GM19452 (cell line): ENCODE measurements at regions not wholly inside any gene's neighbourhood (a gene's known extent, or its start where the extent isn't known, plus 50 kb on each side); places are given as distances from the start of the nearest gene placed in this dataset.

Experiments used
- ATAC-seq: cut with Tn5 transposase; IDR thresholded peaks from one replicate; pipeline ENCODE4 v1.9.1; 2021; ENCODE audit not compliant: unreplicated experiment

GRCh38 chr13:103243495-103243894 is 177.3 kb upstream of the SLC10A2 start:
- no peak for ATAC-seq

GRCh38 chr13:103238441-103238840 is 172.2 kb upstream of the SLC10A2 start:
- ATAC-seq: no peak

DNA sequence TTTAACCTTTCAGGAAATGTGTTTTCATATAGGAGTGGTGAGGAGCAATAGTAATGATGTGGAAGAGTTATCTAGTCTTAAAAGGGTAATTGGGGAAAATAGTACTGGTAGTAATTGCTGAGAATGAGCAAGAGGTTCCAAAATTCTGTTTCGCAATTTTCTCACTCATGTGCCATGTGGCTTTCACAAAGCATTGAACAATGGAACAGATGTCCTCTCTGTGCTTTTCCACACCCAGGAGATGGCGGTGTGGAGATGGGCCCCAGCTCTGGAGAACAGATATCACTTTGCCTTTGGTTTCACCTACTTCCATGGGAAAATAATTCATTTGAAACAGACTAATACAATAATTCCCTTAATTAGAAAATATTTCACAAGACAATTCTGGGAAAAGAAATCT is 170.0 kb upstream of the SLC10A2 start:
- no peak for ATAC-seq

DNA sequence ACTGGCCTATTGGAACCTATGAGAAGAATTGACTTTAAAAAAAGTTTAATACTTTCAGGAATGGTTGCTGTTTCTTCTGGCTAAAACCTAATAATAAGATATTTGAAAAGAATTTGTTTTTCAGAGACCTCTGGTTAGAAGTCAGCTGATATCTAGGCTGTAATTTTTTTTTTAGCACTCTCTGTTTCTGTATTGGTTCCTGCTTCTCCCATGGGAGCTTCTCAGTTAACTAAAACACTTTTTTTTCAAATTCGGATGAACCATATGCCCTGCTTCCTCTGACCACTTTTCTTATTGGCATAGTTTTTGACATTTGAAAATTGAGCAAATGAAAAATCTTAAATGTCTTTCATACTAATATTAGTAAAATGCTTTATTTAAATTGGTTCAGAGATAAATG is 163.5 kb upstream of the SLC10A2 start:
- no peak for ATAC-seq

GRCh38 chr13:103224804-103225203 is 158.6 kb upstream of the SLC10A2 start:
- no peak for ATAC-seq

- ATAC-seq: no peak
These were observed 156.5 kb upstream of the SLC10A2 start for GRCh38 chr13:103222683-103223082.

DNA sequence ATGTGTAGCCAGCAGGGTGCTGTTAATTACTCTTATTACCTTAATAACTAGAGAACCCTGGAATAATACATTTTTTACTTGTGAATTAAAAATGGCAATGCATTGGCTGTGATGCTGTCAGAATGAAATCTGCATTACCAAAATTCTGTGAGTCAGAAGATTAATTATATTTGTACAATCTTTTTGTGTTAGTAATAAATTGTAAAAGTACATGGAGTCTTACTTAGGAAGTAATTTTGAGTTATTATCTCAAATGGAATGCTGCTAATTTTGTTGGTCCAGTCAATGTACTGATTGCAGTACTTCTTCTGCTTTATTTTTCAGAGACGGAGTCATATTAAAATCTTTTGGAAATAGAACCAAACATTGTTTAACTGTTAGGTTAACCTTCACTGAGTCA is 152.0 kb upstream of the SLC10A2 start:
- no peak for ATAC-seq

- ATAC-seq: no peak
These were observed 146.9 kb upstream of the SLC10A2 start for GRCh38 chr13:103213152-103213551.

DNA sequence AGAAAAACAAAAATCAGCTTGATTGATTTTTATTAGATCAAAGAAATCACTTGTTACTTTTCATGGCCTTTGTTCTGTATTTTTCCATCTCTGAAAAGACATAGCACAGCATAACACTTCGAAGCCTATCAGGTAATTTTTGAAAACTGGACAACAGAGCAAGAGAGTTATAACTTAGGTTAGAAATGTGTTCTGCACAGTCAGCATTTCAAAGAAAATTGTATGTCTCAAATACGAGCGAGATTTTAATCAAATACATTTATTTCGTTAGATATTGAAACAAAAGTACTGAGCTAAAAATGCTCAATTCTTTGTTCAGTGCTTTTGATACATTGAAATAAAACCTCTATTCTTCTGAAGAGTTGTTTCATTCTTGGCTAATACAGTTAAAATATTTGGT is 144.1 kb upstream of the SLC10A2 start:
- no peak for ATAC-seq

GRCh38 chr13:103203735-103204330 is 137.6 kb upstream of the SLC10A2 start:
- ATAC-seq: no peak

DNA sequence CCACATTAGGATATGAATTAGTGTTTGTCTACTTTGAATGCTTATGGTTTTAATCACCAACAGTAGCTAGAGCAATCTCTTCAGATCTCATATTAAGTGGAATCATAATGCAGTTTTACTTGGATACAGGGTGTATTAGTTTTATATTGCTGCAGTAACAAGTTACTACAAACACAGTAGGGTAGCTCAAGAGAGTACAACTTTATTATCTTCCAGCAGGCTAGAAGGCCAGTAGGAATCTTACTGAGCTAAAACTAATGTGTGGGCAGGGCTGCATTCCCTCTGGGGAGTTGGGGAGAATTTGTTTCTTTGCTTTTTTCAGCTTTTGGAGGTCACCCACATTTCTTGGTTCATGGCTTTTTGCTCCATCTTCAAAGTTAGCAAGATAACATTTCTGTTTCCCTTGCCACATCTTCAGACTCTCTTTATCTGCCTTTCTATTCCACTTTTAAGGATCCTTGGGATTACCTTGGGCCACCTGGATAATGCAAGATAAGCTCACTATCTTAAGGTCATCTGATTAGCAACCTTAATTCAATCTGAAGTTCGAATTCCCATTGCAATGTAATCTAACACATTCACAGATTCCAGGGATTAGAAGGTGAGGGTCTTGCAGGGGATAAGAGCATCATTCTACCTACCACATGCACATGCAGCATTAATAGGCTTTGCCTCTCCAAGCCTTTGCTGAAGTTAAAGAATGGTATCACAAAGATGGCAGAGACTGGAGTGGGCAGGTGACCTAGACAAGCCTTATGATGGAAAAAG is 134.1 kb upstream of the SLC10A2 start:
- no peak for ATAC-seq

DNA sequence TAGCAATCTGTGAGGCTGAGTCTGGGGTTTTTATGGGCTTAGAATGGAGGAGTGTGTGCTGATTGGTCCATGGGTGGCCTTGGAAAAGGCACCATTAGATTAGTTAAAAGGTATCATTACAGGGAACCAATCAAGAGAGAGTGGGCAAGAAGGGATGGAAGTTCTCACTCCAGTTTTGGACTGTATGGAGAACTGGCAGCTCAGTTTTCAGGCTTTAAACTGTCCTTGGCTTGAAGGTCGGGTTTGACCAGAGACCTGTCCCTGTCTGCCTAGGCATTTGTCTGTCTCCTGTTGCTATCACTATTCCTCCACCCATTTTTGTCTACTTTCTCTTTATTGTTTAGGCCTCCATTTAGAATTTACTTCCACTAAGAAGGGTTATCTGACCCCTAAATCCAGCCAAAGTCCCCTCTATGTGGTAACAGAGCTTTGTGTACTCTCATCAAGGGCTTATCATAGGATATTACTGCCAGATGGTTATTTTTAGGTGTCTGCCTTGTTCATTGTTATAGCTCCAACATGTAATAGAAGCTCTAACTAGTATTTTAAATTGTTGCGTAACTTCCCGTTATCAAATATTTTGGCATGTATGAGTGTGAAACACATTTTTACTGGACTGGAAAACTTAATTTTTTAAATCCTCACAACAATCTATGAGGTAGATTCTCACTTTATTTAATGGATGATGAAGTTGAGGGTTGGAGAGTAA is 133.3 kb upstream of the SLC10A2 start:
- ATAC-seq: no peak

DNA sequence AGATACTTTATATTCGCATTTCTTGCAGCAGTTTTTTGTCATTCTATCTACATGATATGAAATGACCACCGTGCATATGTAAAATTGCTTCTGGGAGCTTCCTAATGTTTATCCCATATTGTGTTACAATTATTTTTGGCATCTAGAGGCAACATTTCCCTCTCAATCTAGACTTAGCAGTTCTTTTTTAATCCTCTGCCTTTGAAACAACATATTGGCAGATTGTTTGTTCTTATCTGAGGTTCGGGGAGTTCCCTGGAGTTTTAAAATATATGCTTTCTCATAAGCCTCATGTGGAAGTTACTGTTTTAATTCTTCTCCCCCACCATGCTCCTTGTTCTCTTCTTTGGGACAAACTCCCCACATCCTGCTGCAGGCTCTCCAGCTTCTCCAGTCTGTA is 130.1 kb upstream of the SLC10A2 start:
- ATAC-seq: no peak

DNA sequence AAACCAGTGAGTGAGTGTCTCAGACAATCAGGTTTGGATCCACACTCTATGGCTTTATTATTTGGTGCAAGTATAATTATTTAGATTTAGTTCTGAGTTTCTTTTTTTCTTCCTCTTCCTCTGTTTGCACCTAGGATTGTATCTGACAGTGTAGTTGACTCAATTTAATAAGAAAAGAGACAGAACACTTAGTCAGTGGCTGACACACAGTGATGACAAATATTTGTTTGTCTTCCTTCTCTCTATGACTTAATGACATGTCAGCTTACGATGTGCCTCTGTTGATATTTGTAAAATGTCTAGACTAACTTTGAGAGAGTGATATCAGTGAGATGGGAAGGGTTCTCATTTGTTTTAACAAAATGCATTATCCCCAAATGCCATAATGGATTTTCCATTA is 129.5 kb upstream of the SLC10A2 start:
- ATAC-seq: no peak

- no peak for ATAC-seq
These were observed 128.7 kb upstream of the SLC10A2 start for GRCh38 chr13:103194871-103195270.

DNA sequence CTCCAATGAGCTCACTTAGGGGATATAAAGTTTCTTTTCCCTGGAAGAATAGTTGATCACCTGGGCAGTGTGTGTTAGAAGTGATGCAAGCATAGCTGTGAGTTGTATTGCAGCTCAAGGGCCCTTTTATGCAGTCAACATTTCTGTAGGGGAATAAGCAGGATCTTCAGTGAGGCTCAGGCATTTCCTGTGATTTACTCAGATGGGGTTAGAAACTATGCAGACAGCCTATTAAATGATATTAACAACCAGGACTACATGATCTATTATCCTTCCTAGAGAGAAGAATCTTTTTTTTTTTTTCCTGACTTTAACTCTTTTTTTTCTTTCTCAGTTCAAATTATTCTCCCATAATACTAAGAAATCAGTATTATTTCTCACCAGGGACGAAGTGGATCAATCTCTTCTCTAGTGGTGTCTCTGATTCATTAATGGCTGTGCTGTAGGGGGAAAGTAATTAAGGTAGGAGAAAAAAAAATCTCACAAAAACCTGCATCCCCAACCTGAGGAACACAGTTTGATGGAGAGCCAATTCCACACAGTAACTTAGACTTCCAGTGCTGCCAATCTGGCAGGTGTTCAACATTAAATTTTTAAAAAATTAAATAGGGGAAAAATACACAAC is 126.4 kb upstream of the SLC10A2 start:
- no peak for ATAC-seq

DNA sequence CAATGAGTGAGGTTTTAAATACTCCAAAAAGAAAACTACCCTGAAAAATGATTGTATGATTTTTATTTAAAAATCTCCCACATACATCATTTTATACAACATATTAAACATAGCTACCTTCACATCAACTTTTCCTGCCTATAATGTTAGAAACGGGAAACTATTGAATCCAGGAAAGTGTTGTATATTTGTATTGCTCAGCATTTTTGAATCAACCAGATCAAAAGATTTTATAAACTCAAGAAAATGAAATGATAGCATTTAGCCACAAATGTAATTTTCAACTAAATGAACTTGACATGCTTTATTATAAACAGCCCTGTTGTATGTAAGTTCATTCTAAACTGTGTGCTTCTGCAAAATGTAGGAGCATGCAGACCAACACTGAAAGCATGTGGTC is 124.6 kb upstream of the SLC10A2 start:
- no peak for ATAC-seq

DNA sequence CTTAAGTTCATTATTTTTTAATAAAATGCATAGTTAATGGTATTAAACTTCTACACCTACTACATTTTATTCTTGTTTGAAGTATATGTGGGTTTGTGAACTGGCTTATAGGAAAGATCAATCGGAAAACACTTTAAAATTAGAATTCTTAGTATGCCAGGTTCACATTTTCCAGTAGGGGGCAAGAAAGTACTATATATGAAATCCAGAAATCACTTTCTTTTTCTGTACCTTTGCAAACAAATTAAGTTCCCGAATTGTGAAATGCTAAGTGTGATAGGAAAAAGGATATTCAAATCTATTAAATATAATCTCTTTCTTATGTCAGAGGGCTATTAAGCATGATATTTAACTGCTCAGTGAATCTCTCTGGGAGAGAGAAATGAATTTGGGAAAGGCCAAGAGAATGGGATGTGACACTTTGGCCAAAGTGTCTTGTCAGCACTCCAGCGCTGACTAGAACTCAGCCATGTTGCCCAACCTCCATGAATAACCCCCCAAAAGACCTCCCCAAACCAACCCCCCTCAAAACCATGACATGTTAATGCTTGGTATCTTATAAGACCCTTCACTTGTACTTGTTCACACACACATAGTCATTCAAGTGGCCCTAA is 122.6 kb upstream of the SLC10A2 start:
- ATAC-seq: peak; percentile 51

DNA sequence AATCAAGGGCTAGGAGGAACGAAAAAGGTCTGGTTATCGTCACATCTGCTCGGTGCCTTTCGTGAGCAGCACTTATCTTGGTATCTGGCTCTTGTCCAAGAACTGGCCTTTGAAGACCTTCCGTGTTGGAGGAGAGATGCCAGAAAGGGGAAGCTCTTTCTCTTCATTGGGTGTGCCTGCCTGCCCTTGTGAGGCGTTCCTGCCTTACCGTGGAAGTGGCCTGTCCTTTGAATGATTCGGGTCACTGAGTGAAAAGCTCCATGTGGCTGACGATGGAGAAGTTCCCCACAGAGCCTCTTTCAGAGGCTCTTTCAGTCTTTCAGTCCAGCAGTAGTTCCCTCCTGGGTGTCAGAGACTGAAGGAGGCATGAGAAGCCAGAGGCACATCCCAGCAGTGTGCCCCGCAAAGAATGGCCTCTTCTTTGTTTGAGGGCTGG is 121.5 kb upstream of the SLC10A2 start:
- ATAC-seq: no peak

GRCh38 chr13:103184413-103184812 is 118.2 kb upstream of the SLC10A2 start:
- no peak for ATAC-seq
